Adrenal gland (tissue), 5 donors: ENCODE measurements at regions not wholly inside any gene's neighbourhood (a gene's known extent, or its start where the extent isn't known, plus 50 kb on each side); places are given as distances from the start of the nearest gene placed in this dataset.

Source experiments
- CTCF ChIP-seq, 6 experiments: fragments of 450-650 bp in 4 of 6; fragments of 200-600 bp in 2 of 6; sonication (generic) in 1 of 6; IDR thresholded peaks; 1 replicate in 5 of 6; 2 replicates in 1 of 6; pipeline versions ENCODE4 v1.5.1 to v1.8.0; 2016 to 2021; ENCODE audit warnings: antibody characterized with exemption in 6 of 6, mild to moderate bottlenecking in 2 of 6, moderate library complexity in 1 of 6
- POLR2A ChIP-seq, 2 donors: fragments of 450-650 bp; IDR thresholded peaks; one replicate each; pipeline ENCODE4 v1.6.1; 2017; ENCODE audit warnings: antibody characterized with exemption in 2 of 2, mild to moderate bottlenecking in 2 of 2, moderate library complexity in 1 of 2
- donor health status: DM: no; HTN: no; CAD: no.

- no peak for TF ChIP-seq POLR2A (IDR thresholded peaks at IDR 0.05)
- TF ChIP-seq CTCF (IDR thresholded peaks at IDR 0.05): no peak
Measured at GRCh38 chr7:109997837-109998236, 1093.1 kb upstream of the LRRN3 start.
